A549 (cell line): ENCODE measurements at regions not wholly inside any gene's neighbourhood (a gene's known extent, or its start where the extent isn't known, plus 50 kb on each side); places are given as distances from the start of the nearest gene placed in this dataset.

Experiments used
- CEBPB ChIP-seq, 2 experiments: fragments of >200 bp in 1 of 2; sonication (Bioruptor Twin) in 1 of 2; formaldehyde crosslinking in 1 of 2; IDR thresholded peaks; 2 replicates each; pipeline ENCODE4 v1.6.1; 2012 to 2016
- CHD4 ChIP-seq: fragments of 200-600 bp; sonication (generic); IDR thresholded peaks from 2 replicates; pipeline ENCODE4 v1.6.1; 2016; ENCODE audit warnings: antibody characterized with exemption, mild to moderate bottlenecking, borderline replicate concordance
- CTCF ChIP-seq: fragments of >200 bp; sonication (Bioruptor Twin); formaldehyde crosslinking; IDR thresholded peaks from 3 replicates; pipeline ENCODE4 v1.5.1; 2016
- EHMT2 ChIP-seq: fragments of 200-600 bp; sonication (generic); IDR thresholded peaks from 2 replicates; pipeline ENCODE4 v1.6.1; 2016; ENCODE audit warnings: antibody characterized with exemption, low read depth, mild to moderate bottlenecking, moderate library complexity
- HOXB5 ChIP-seq: fragments of 250-450 bp; sonication (Bioruptor Pico); IDR thresholded peaks from 2 replicates; pipeline ENCODE4 v1.5.0; 2020; ENCODE audit warnings: mild to moderate bottlenecking, moderate library complexity
- MAZ ChIP-seq: fragments of 150-350 bp; IDR thresholded peaks from 2 replicates; pipeline ENCODE4 v1.6.1; 2014; ENCODE audit warnings: antibody characterized with exemption, low read depth, low read length, borderline replicate concordance
- MYC ChIP-seq: IDR thresholded peaks from 2 replicates; pipeline ENCODE4 v1.6.1; 2012; ENCODE audit warnings: mild to moderate bottlenecking, inconsistent platforms, low read length, improper control_type of control experiment, borderline replicate concordance
- NR3C1 ChIP-seq: fragments of >200 bp; sonication (Bioruptor Twin); formaldehyde crosslinking; IDR thresholded peaks from 3 replicates; pipeline ENCODE4 v1.6.1; 2017
- POLR2A ChIP-seq: IDR thresholded peaks from 2 replicates; pipeline ENCODE4 v1.6.1; 2012; ENCODE audit warnings: mild to moderate bottlenecking, low read length
- POLR2AphosphoS2 ChIP-seq: conservative IDR thresholded peaks from 2 replicates; pipeline ENCODE4 v1.6.1; 2012; ENCODE audit warnings: low read length, improper control_type of control experiment, inconsistent platforms
- RCOR1 ChIP-seq: fragments of 150-350 bp; IDR thresholded peaks from 2 replicates; pipeline ENCODE4 v1.6.1; 2014; ENCODE audit warnings: antibody characterized with exemption, low read length, low read depth
- TF ChIP-seq, protein P1 (sequence below): fragments of >200 bp; sonication (Bioruptor Twin); formaldehyde crosslinking; IDR thresholded peaks from 3 replicates; pipeline ENCODE4 v1.6.1; 2016
- TF ChIP-seq, protein P2 (sequence below): fragments of 200-600 bp; sonication (generic); IDR thresholded peaks from 2 replicates; pipeline ENCODE4 v1.6.1; 2016; ENCODE audit warnings: antibody characterized with exemption, mild to moderate bottlenecking, moderate library complexity
- TF ChIP-seq, protein P3 (sequence below): fragments of 150-350 bp; IDR thresholded peaks from 2 replicates; pipeline ENCODE4 v1.6.1; 2014; ENCODE audit warnings: low read depth, mild to moderate bottlenecking, low read length

GRCh38 chr14:55908106-55908505 is 210.1 kb upstream of the PELI2 start:
- TF ChIP-seq MAZ (no peak), EHMT2 (no peak), CTCF (no peak), RCOR1 (no peak), NR3C1 (no peak), CEBPB (IDR thresholded peaks at IDR 0.05) (no peak), CHD4 (no peak), HOXB5 (CRISPR knock-in tag) (no peak), POLR2A (no peak), MYC (no peak), POLR2AphosphoS2 (no peak)
- TF ChIP-seq, protein P1, sequence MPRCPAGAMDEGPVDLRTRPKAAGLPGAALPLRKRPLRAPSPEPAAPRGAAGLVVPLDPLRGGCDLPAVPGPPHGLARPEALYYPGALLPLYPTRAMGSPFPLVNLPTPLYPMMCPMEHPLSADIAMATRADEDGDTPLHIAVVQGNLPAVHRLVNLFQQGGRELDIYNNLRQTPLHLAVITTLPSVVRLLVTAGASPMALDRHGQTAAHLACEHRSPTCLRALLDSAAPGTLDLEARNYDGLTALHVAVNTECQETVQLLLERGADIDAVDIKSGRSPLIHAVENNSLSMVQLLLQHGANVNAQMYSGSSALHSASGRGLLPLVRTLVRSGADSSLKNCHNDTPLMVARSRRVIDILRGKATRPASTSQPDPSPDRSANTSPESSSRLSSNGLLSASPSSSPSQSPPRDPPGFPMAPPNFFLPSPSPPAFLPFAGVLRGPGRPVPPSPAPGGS = no peak
- TF ChIP-seq, protein P2, sequence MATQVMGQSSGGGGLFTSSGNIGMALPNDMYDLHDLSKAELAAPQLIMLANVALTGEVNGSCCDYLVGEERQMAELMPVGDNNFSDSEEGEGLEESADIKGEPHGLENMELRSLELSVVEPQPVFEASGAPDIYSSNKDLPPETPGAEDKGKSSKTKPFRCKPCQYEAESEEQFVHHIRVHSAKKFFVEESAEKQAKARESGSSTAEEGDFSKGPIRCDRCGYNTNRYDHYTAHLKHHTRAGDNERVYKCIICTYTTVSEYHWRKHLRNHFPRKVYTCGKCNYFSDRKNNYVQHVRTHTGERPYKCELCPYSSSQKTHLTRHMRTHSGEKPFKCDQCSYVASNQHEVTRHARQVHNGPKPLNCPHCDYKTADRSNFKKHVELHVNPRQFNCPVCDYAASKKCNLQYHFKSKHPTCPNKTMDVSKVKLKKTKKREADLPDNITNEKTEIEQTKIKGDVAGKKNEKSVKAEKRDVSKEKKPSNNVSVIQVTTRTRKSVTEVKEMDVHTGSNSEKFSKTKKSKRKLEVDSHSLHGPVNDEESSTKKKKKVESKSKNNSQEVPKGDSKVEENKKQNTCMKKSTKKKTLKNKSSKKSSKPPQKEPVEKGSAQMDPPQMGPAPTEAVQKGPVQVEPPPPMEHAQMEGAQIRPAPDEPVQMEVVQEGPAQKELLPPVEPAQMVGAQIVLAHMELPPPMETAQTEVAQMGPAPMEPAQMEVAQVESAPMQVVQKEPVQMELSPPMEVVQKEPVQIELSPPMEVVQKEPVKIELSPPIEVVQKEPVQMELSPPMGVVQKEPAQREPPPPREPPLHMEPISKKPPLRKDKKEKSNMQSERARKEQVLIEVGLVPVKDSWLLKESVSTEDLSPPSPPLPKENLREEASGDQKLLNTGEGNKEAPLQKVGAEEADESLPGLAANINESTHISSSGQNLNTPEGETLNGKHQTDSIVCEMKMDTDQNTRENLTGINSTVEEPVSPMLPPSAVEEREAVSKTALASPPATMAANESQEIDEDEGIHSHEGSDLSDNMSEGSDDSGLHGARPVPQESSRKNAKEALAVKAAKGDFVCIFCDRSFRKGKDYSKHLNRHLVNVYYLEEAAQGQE = no peak
- TF ChIP-seq, protein P3, sequence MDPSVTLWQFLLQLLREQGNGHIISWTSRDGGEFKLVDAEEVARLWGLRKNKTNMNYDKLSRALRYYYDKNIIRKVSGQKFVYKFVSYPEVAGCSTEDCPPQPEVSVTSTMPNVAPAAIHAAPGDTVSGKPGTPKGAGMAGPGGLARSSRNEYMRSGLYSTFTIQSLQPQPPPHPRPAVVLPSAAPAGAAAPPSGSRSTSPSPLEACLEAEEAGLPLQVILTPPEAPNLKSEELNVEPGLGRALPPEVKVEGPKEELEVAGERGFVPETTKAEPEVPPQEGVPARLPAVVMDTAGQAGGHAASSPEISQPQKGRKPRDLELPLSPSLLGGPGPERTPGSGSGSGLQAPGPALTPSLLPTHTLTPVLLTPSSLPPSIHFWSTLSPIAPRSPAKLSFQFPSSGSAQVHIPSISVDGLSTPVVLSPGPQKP = no peak
